Uterus (tissue), 2 donors: ENCODE measurements at regions not wholly inside any gene's neighbourhood (a gene's known extent, or its start where the extent isn't known, plus 50 kb on each side); places are given as distances from the start of the nearest gene placed in this dataset.

Experiments
- POLR2A ChIP-seq, 2 donors: fragments of 450-650 bp; IDR thresholded peaks; one replicate each; pipeline ENCODE4 v1.6.1; 2016; ENCODE audit warnings: antibody characterized with exemption in 2 of 2, mild to moderate bottlenecking in 1 of 2, moderate library complexity in 1 of 2
- TF ChIP-seq, protein P1 (sequence below), 4 experiments: fragments of 200-600 bp in 2 of 4; fragments of 450-650 bp in 2 of 4; sonication (generic) in 2 of 4; IDR thresholded peaks; one replicate each; pipeline ENCODE4 v1.5.1; 2016 to 2019; ENCODE audit warnings: antibody characterized with exemption in 4 of 4, mild to moderate bottlenecking in 2 of 4, moderate library complexity in 1 of 4

DNA sequence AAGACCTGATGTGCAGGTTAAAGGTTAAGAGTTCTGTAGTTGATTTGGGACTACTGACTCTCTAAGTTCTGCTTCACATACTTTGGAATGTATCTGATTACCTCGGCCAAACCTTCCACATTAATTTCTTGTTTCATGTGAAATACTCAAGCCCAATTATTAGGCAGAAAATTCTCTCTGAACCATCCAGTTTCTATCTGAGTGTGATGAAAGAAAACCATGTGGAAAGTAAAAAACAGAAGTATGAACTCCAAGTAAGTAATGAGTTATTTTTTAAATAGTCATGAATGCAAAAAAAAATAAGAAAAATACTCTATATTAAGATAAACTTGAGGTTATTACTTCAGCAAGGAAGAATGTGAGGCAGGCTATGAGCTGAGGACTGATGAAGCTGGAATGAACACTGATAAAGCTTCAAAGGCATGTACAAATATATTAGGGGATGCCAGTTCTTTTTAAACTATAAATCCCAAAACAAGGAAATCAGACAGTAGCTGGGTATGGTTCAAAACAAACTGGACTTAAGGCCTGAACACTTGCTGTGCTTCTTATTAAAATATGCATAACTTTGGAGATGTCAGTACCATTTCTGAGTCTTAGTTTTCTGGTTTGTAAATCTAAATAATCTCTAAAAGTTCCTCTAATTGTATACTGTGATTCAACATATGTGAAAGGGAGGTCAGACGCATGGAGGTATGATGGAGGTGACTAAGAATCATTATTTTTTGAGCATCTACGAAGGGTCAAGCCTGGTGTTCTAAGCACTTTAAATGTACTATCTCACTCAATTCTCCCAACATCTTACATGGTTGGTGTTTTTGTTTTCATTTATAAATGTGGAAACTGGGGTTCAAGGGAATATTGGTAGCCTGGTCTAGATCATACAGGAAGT lies 59.6 kb downstream of the COL6A6 start:
- TF ChIP-seq, protein P1, sequence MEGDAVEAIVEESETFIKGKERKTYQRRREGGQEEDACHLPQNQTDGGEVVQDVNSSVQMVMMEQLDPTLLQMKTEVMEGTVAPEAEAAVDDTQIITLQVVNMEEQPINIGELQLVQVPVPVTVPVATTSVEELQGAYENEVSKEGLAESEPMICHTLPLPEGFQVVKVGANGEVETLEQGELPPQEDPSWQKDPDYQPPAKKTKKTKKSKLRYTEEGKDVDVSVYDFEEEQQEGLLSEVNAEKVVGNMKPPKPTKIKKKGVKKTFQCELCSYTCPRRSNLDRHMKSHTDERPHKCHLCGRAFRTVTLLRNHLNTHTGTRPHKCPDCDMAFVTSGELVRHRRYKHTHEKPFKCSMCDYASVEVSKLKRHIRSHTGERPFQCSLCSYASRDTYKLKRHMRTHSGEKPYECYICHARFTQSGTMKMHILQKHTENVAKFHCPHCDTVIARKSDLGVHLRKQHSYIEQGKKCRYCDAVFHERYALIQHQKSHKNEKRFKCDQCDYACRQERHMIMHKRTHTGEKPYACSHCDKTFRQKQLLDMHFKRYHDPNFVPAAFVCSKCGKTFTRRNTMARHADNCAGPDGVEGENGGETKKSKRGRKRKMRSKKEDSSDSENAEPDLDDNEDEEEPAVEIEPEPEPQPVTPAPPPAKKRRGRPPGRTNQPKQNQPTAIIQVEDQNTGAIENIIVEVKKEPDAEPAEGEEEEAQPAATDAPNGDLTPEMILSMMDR (IDR thresholded peaks at IDR 0.05) = no peak
- no peak for TF ChIP-seq POLR2A (IDR thresholded peaks at IDR 0.05)
